PC-9 (cell line): ENCODE measurements at regions not wholly inside any gene's neighbourhood (a gene's known extent, or its start where the extent isn't known, plus 50 kb on each side); places are given as distances from the start of the nearest gene placed in this dataset.
"Not testable (repeated sequence)": the region's sequence is repeated elsewhere in the genome, so short reads cannot be mapped to it uniquely, and the experiment has no call there.

ENCODE experiments used
- BruUV-seq: library from RNA; stranded (reverse); fragments of 400-500 nt; replicated peaks from 2 replicates; lab custom pipeline; 2021; lab: Mats Ljungman, UMichigan
- CTCF ChIA-PET: fragments of 300-600 bp; sonication (Branson Sonifier 250); formaldehyde crosslinking; loops from one replicate; lab custom pipeline; 2022; ENCODE audit warnings: antibody characterized with exemption; lab: Charles Lee
- POLR2A ChIA-PET: fragments of 300-600 bp; sonication (Branson Sonifier 250); formaldehyde crosslinking; loops from one replicate; lab custom pipeline; 2022; ENCODE audit warnings: antibody characterized with exemption; ENCODE audit not compliant: unreplicated experiment; lab: Charles Lee
- DNase-seq, 2 experiments: peaks; one replicate each; pipeline versions ENCODE4 v3.0.0 to v3.0.0-alpha.2; 2015 to 2022; ENCODE audit warnings: mixed read lengths in 1 of 2
- H2AFZ ChIP-seq: fragments of 200-600 bp; sonication (generic); 2 replicates; pipeline ENCODE4 v1.8.1; 2017; ENCODE audit warnings: antibody characterized with exemption
- H3F3A ChIP-seq: fragments of 200-600 bp; sonication (generic); 2 replicates; pipeline ENCODE4 v1.8.1; 2017; ENCODE audit warnings: antibody characterized with exemption, mild to moderate bottlenecking, low read depth; ENCODE audit not compliant: insufficient read depth
- H3K27ac ChIP-seq: fragments of 200-600 bp; sonication (generic); 2 replicates; pipeline ENCODE4 v1.6.1; 2016; ENCODE audit warnings: mixed run types
- H3K27me3 ChIP-seq: fragments of 200-600 bp; sonication (generic); 2 replicates; pipeline ENCODE4 v1.6.1; 2016; ENCODE audit warnings: low read depth, mixed run types; ENCODE audit not compliant: insufficient read depth
- H3K36me3 ChIP-seq: fragments of 200-600 bp; sonication (generic); 2 replicates; pipeline ENCODE4 v1.6.1; 2016; ENCODE audit warnings: low read depth, mixed run types
- H3K4me1 ChIP-seq: fragments of 200-600 bp; sonication (generic); replicated peaks from 2 replicates; pipeline ENCODE4 v1.6.1; 2016; ENCODE audit warnings: mixed run types; ENCODE audit not compliant: insufficient read depth
- H3K4me2 ChIP-seq: fragments of 200-600 bp; sonication (generic); 2 replicates; pipeline ENCODE4 v1.6.1; 2017; ENCODE audit warnings: mixed run types
- H3K4me3 ChIP-seq: fragments of 200-600 bp; sonication (generic); 2 replicates; pipeline ENCODE4 v1.6.1; 2016; ENCODE audit warnings: mixed run types
- H3K79me2 ChIP-seq: fragments of 200-600 bp; sonication (generic); 2 replicates; pipeline ENCODE4 v1.6.1; 2017; ENCODE audit warnings: low read depth, mixed run types
- H3K9me2 ChIP-seq: fragments of 200-600 bp; sonication (generic); 2 replicates; pipeline ENCODE4 v1.8.1; 2017; ENCODE audit warnings: mild to moderate bottlenecking; ENCODE audit not compliant: insufficient read depth
- H3K9me3 ChIP-seq: fragments of 200-600 bp; sonication (generic); 2 replicates; pipeline ENCODE4 v1.8.1; 2016; ENCODE audit warnings: low read depth; ENCODE audit not compliant: insufficient read depth
- H4K20me1 ChIP-seq: fragments of 200-600 bp; sonication (generic); 2 replicates; pipeline ENCODE4 v1.8.1; 2017; ENCODE audit not compliant: insufficient read depth
- CTCF ChIP-seq: fragments of 200-600 bp; sonication (generic); conservative IDR thresholded peaks from 2 replicates; pipeline ENCODE4 v1.6.1; 2017; ENCODE audit warnings: mixed run types, antibody characterized with exemption, mild to moderate bottlenecking, moderate library complexity
- EZH2 ChIP-seq: fragments of 200-600 bp; sonication (generic); IDR thresholded peaks from 2 replicates; pipeline ENCODE4 v1.8.0; 2017; ENCODE audit warnings: antibody characterized with exemption, low read depth
- intact Hi-C: fragments of 100-400 bp; cut with micrococcal nuclease; formaldehyde crosslinking; loops from one replicate; pipeline ENCODE4 v1.10.0; 2022; ENCODE audit not compliant: unreplicated experiment

- H3K36me3 ChIP-seq, H3K4me1 ChIP-seq, H3K79me2 ChIP-seq, H3F3A ChIP-seq, H3K4me3 ChIP-seq, DNase-seq, H3K4me2 ChIP-seq, intact Hi-C loops, POLR2A ChIA-PET, H3K27ac ChIP-seq, H3K27me3 ChIP-seq, H3K9me3 ChIP-seq, H3K9me2 ChIP-seq, H2AFZ ChIP-seq, CTCF ChIA-PET, H4K20me1 ChIP-seq, BruUV-seq: not testable (repeated sequence)
Measured at GRCh38 chr16:29235836-29236370, 170.6 kb downstream of the NPIPB11 start.

- DNase-seq, H3K4me3 ChIP-seq, H3K9me3 ChIP-seq, CTCF ChIA-PET, H3K79me2 ChIP-seq, H3K4me1 ChIP-seq, POLR2A ChIA-PET, H3F3A ChIP-seq, BruUV-seq, H3K27ac ChIP-seq, H3K4me2 ChIP-seq, H3K9me2 ChIP-seq, H3K27me3 ChIP-seq, H3K36me3 ChIP-seq, H4K20me1 ChIP-seq, intact Hi-C loops, H2AFZ ChIP-seq: not testable (repeated sequence)
Measured at GRCh38 chr16:29234536-29235275, 171.8 kb downstream of the NPIPB11 start.

GRCh38 chr16:29233705-29234404, 172.7 kb downstream of the NPIPB11 start:
- H3K79me2 ChIP-seq, H3K27me3 ChIP-seq, H3K27ac ChIP-seq, POLR2A ChIA-PET, H3K4me3 ChIP-seq, H3K4me2 ChIP-seq, H3K36me3 ChIP-seq, BruUV-seq, DNase-seq, H3K9me3 ChIP-seq, H3K4me1 ChIP-seq, H3F3A ChIP-seq, H3K9me2 ChIP-seq, H2AFZ ChIP-seq, CTCF ChIA-PET, H4K20me1 ChIP-seq, intact Hi-C loops: not testable (repeated sequence)

- TF ChIP-seq EZH2 (no peak), CTCF (no peak)
- no peak overlapping the region for H3K4me2 ChIP-seq
- H3K4me3 ChIP-seq: no peak overlapping the region
- H2AFZ ChIP-seq: no peak overlapping the region
- no peaks in the 10 kb centered on the region; the same call in 1 of the 2 replicates for H3K4me1 ChIP-seq
- H4K20me1 ChIP-seq: no peaks in the 10 kb centered on the region
- no peaks in the 10 kb centered on the region for H3K79me2 ChIP-seq
- ChIA-PET CTCF (no interaction called here), POLR2A (no interaction called here)
- no peaks in the 10 kb centered on the region for H3K9me3 ChIP-seq
- H3K27ac ChIP-seq: no peak overlapping the region
- no peak for DNase-seq
- intact Hi-C loops: no loop called here
- H3F3A ChIP-seq: no peaks in the 10 kb centered on the region
- H3K36me3 ChIP-seq: no peaks in the 10 kb centered on the region
- H3K27me3 ChIP-seq: no peaks in the 10 kb centered on the region
- no TSS peak for BruUV-seq
- no peaks in the 10 kb centered on the region for H3K9me2 ChIP-seq
Measured at GRCh38 chr16:29232811-29233704, 173.5 kb downstream of the NPIPB11 start.

- DNase-seq, POLR2A ChIA-PET, H3K4me3 ChIP-seq, H4K20me1 ChIP-seq, H3K4me2 ChIP-seq, H3K36me3 ChIP-seq, H3K27ac ChIP-seq, H3K4me1 ChIP-seq, H3K9me2 ChIP-seq, H3K27me3 ChIP-seq, intact Hi-C loops, H2AFZ ChIP-seq, CTCF ChIA-PET, BruUV-seq, H3F3A ChIP-seq, H3K79me2 ChIP-seq, H3K9me3 ChIP-seq: not testable (repeated sequence)
Measured at GRCh38 chr16:29232160-29232705, 174.3 kb downstream of the NPIPB11 start.
